Spleen (tissue), 11 donors: ENCODE measurements at regions not wholly inside any gene's neighbourhood (a gene's known extent, or its start where the extent isn't known, plus 50 kb on each side); places are given as distances from the start of the nearest gene placed in this dataset.

Source experiments
- DNase-seq: peaks from one replicate; pipeline ENCODE4 v3.0.0-alpha.2; 2020
- H3K27ac ChIP-seq, 8 donors: fragments of 200-600 bp; sonication (generic) in 7 of 8; 1 replicate in 4 of 8; 2 replicates in 4 of 8; pipeline versions ENCODE4 v1.5.0 to v1.8.0; 2016 to 2021; ENCODE audit warnings: inconsistent platforms in 4 of 8, mild to moderate bottlenecking in 4 of 8, moderate library complexity in 1 of 8
- H3K27me3 ChIP-seq, 7 donors: fragments of 200-600 bp; sonication (generic) in 6 of 7; replicated peaks in 1 of 7; 1 replicate in 4 of 7; 2 replicates in 3 of 7; pipeline versions ENCODE4 v1.5.0 to v1.8.0; 2016 to 2021; ENCODE audit warnings: inconsistent platforms in 3 of 7, mild to moderate bottlenecking in 1 of 7
- H3K36me3 ChIP-seq, 6 donors: fragments of 200-600 bp; sonication (generic) in 5 of 6; 1 replicate in 4 of 6; 2 replicates in 2 of 6; pipeline versions ENCODE4 v1.5.0 to v1.8.0; 2016 to 2021; ENCODE audit warnings: inconsistent platforms in 2 of 6
- H3K4me1 ChIP-seq, 6 donors: fragments of 200-600 bp; sonication (generic) in 5 of 6; 1 replicate in 3 of 6; 2 replicates in 3 of 6; pipeline versions ENCODE4 v1.5.0 to v1.8.0; 2016 to 2021; ENCODE audit warnings: inconsistent platforms in 3 of 6
- H3K4me3 ChIP-seq, 8 donors: fragments of 200-600 bp; sonication (generic) in 7 of 8; 1 replicate in 4 of 8; 2 replicates in 4 of 8; pipeline versions ENCODE4 v1.5.0 to v1.8.0; 2016 to 2021; ENCODE audit warnings: inconsistent platforms in 4 of 8, mild to moderate bottlenecking in 4 of 8, moderate library complexity in 2 of 8
- H3K9me3 ChIP-seq, 8 donors: fragments of 200-600 bp; sonication (generic) in 7 of 8; 1 replicate in 4 of 8; 2 replicates in 4 of 8; pipeline versions ENCODE4 v1.5.0 to v1.8.0; 2016 to 2021; ENCODE audit warnings: inconsistent platforms in 4 of 8
- POLR2A ChIP-seq, 3 donors: fragments of 450-650 bp; IDR thresholded peaks; one replicate each; pipeline ENCODE4 v1.5.1; 2017; ENCODE audit warnings: antibody characterized with exemption in 3 of 3, mild to moderate bottlenecking in 1 of 3
- POLR2AphosphoS5 ChIP-seq, 3 donors: sonication (generic); formaldehyde crosslinking; IDR thresholded peaks; one replicate each; pipeline ENCODE4 v1.5.1; 2017; ENCODE audit warnings: antibody characterized with exemption in 3 of 3
- WGBS, 5 donors: extraction: QIAGEN DNeasy Blood & Tissue Kit in 3 of 5; methylation state at CpG; one replicate each; pipeline versions ENCODE4 v1.1.5 to v1.1.7; 2013 to 2018; 5-methylcytosine and 5-hydroxymethylcytosine counted together
- intact Hi-C: fragments of 100-400 bp; cut with DNase I; formaldehyde crosslinking; loops from one replicate; pipeline ENCODE4 v1.15.0; 2023; ENCODE audit warnings: low total_unique reads
- TF ChIP-seq, protein P1 (sequence below), 11 experiments: fragments of 200-600 bp in 7 of 11; fragments of 450-650 bp in 4 of 11; sonication (generic) in 4 of 11; IDR thresholded peaks in 8 of 11; conservative IDR thresholded peaks in 3 of 11; 1 replicate in 7 of 11; 2 replicates in 4 of 11; pipeline versions ENCODE4 v1.4.0 to v1.8.0; 2016 to 2021; ENCODE audit warnings: antibody characterized with exemption in 11 of 11, inconsistent platforms in 4 of 11, mild to moderate bottlenecking in 1 of 11
- donor health status: healthy with polysubstance abuse.
- donor health status: DM: no; HTN: no; CAD: no; lungs with moderate emphysema.
- donor health status: DM: no; HTN: no; CAD: no.
- donor health status: Bipolar disorder and iron deficiency.
- donor health status: healthy.
- donor health status: DM: no; HTN: no; CAD: no.
- donor health status: DM: yes; HTN: yes; CAD: no.

DNA sequence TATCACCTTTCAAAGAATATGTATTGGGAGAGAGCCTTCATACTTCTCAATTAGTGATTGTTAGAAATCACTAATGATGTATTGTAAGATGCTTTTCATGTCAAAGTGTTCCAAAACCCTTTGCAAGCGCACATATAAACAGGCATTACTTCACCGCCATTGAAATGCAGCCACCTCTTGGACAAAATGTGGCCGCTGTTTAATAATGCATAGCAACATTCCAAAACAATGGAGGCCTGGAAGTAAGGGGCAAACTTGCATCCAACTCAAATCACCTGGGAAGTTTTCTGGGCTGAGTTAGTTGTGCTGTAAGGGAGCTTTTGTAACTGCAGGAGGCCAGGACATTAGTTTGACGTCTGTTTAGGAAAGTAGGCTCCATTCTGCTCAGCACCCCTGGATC, 438.1 kb downstream of the FGF9 start:
- H3K4me1 ChIP-seq: peaks cover 0 to 11% (median 2%) of the 10 kb centered on the region in 6 donors
- H3K27ac ChIP-seq: no peak overlapping the region
- no peak overlapping the region for H3K4me3 ChIP-seq
- no peaks in the 10 kb centered on the region for H3K36me3 ChIP-seq
- H3K9me3 ChIP-seq: no peaks in the 10 kb centered on the region
- 91 to 99% (median 93%) methylated on average over 4 of the region's 4 CpGs for WGBS, 5 donors
- intact Hi-C loops: no loop called here
- H3K27me3 ChIP-seq: no peaks in the 10 kb centered on the region
- DNase-seq: no peak
- no peak for TF ChIP-seq POLR2AphosphoS5 (IDR thresholded peaks at IDR 0.05)
- TF ChIP-seq POLR2A (IDR thresholded peaks at IDR 0.05): no peak
- TF ChIP-seq, protein P1, sequence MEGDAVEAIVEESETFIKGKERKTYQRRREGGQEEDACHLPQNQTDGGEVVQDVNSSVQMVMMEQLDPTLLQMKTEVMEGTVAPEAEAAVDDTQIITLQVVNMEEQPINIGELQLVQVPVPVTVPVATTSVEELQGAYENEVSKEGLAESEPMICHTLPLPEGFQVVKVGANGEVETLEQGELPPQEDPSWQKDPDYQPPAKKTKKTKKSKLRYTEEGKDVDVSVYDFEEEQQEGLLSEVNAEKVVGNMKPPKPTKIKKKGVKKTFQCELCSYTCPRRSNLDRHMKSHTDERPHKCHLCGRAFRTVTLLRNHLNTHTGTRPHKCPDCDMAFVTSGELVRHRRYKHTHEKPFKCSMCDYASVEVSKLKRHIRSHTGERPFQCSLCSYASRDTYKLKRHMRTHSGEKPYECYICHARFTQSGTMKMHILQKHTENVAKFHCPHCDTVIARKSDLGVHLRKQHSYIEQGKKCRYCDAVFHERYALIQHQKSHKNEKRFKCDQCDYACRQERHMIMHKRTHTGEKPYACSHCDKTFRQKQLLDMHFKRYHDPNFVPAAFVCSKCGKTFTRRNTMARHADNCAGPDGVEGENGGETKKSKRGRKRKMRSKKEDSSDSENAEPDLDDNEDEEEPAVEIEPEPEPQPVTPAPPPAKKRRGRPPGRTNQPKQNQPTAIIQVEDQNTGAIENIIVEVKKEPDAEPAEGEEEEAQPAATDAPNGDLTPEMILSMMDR (IDR thresholded peaks at IDR 0.05 in 8 of 11, conservative IDR thresholded peaks at IDR 0.05 in 3 of 11): no peak

DNA sequence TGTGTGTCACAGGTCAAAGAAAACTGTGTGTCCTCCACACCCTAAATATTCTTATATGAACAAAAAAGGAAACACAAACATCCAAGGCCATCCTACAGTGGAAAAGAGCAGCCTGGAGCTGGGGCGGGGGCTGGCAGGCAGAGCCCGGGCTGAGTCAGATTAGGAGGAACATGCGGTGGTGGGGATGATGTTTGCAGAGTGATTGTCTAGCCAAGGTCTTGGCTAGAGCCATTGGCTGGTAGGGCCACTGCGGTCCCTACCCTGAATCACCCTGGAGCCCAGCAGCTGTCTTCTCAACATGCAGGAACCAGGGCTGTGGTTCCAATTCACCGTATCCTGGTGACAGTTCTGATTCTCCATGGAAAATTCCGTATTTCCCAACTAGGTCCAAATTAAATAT, 439.5 kb downstream of the FGF9 start:
- 87 to 93% (median 88%) methylated on average over 6 of the region's 6 CpGs for WGBS, 5 donors
- Histone ChIP-seq H3K4me1 (peaks cover 0 to 25% (median 8%) of the 10 kb centered on the region in 6 donors), H3K36me3 (no peaks in the 10 kb centered on the region), H3K27ac (no peak overlapping the region), H3K9me3 (no peaks in the 10 kb centered on the region), H3K27me3 (no peaks in the 10 kb centered on the region), H3K4me3 (no peak overlapping the region)
- no peak for TF ChIP-seq POLR2A (IDR thresholded peaks at IDR 0.05)
- no peak for TF ChIP-seq POLR2AphosphoS5 (IDR thresholded peaks at IDR 0.05)
- TF ChIP-seq, protein P1 (IDR thresholded peaks at IDR 0.05 in 8 of 11, conservative IDR thresholded peaks at IDR 0.05 in 3 of 11): no peak
- no peak for DNase-seq
- intact Hi-C loops: no loop called here

DNA sequence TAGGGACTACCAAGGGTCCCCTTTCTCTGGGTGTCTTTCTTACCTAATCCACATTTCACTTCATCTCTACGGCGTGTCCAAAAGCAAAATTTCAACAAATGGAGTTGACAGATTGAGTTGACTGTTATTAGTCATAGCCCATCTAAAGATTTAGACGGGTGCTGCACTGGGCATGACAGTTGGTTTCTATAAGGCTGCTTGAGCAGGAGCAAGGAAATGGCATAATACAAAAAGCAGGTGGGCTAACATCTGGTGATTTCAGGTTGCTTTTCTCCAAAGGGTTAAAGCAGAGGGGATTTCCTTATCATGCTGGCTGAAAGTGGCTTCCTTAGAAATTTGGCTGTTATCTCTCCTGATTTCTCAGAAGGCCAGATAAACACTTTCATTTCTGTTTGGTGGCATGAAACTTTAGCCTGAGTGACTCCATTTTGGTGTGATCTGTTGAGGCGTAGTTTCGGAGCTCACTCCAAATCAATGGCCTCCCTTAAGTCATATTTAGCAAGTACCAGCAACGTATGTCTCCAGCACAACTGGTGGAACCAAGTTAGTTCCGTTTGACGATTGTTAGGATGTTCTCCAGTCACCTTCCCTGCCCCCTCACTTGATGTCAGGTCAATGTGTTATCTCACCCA, 440.4 kb downstream of the FGF9 start:
- no peaks in the 10 kb centered on the region for H3K27me3 ChIP-seq
- no peaks in the 10 kb centered on the region for H3K9me3 ChIP-seq
- no peaks in the 10 kb centered on the region for H3K36me3 ChIP-seq
- no peak overlapping the region for H3K4me3 ChIP-seq
- WGBS, 5 donors: 79 to 88% (median 84%) methylated on average over 8 of the region's 8 CpGs
- TF ChIP-seq, protein P1 (IDR thresholded peaks at IDR 0.05 in 8 of 11, conservative IDR thresholded peaks at IDR 0.05 in 3 of 11): no peak
- no peak for TF ChIP-seq POLR2AphosphoS5 (IDR thresholded peaks at IDR 0.05)
- no peak for DNase-seq
- intact Hi-C loops: no loop called here
- H3K27ac ChIP-seq: no peak overlapping the region
- peaks cover 0 to 31% (median 8%) of the 10 kb centered on the region in 6 donors for H3K4me1 ChIP-seq

DNA sequence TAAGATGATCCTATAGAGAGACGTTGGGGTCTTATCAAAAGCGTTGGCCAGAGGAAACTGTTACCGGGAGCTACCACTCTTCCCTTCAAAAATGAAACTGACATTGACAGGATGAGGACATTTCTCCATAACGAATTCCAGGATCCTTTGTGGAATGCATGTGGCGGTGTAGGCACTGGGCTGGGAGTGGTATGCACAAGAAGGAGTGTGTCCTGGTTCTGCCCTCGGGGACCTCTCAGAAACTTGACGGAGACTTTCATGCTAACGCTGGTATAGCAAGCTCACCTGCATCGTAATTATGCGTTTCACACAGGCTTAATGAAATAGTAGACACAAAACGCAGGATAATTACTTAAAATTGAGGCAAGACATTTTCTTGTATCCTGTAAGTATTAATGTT, 441.1 kb downstream of the FGF9 start:
- H3K36me3 ChIP-seq: no peaks in the 10 kb centered on the region
- H3K27me3 ChIP-seq: no peaks in the 10 kb centered on the region
- H3K27ac ChIP-seq: no peak overlapping the region
- peaks cover 0 to 31% (median 8%) of the 10 kb centered on the region in 6 donors for H3K4me1 ChIP-seq
- H3K9me3 ChIP-seq: no peaks in the 10 kb centered on the region
- TF ChIP-seq, protein P1 (IDR thresholded peaks at IDR 0.05 in 8 of 11, conservative IDR thresholded peaks at IDR 0.05 in 3 of 11): no peak
- TF ChIP-seq POLR2AphosphoS5 (IDR thresholded peaks at IDR 0.05) (no peak), POLR2A (IDR thresholded peaks at IDR 0.05) (no peak)
- intact Hi-C loops: no loop called here
- no peak for DNase-seq
- no peak overlapping the region for H3K4me3 ChIP-seq
- 84 to 90% (median 88%) methylated on average over 11 of the region's 11 CpGs for WGBS, 5 donors
